Cardiac fibroblast (primary cell): ENCODE measurements at regions not wholly inside any gene's neighbourhood (a gene's known extent, or its start where the extent isn't known, plus 50 kb on each side); places are given as distances from the start of the nearest gene placed in this dataset.

Source experiments
- DNase-seq, 2 donors: peaks; one replicate each; pipeline versions ENCODE4 v3.0.0 to v3.0.0-alpha.2; 2010; ENCODE audit warnings: low read depth in 2 of 2
- H3K4me3 ChIP-seq, 2 donors: replicated peaks in 1 of 2; 1 replicate in 1 of 2; 2 replicates in 1 of 2; pipeline ENCODE4 v1.5.1; 2011; ENCODE audit warnings: low read depth in 2 of 2, low read length in 2 of 2, mild to moderate bottlenecking in 2 of 2, moderate library complexity in 1 of 2
- TF ChIP-seq, protein P1 (sequence below): IDR thresholded peaks from one replicate; pipeline ENCODE4 v1.5.1; 2011; ENCODE audit warnings: low read depth, mild to moderate bottlenecking, low read length, inconsistent platforms

DNA sequence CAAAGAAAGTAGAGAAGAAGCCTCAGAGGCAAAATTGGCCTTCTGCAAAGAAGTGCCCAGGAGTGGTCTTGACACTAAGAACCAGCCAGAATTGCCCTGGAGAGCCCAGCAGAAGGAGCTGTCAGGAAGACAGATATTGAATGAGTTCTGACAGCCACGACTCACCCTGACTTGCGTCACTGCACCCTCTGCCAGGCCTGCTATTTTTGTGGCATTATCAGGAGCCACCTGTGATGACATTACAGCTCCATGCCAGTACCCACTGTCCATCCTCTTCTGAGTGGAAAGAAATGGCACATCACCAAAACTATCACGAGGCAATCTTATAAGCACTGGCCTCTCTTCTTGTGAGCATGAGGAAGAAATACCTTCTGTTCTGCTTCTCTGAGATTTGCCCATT, 67.7 kb downstream of the SMIM20 start:
- TF ChIP-seq, protein P1, sequence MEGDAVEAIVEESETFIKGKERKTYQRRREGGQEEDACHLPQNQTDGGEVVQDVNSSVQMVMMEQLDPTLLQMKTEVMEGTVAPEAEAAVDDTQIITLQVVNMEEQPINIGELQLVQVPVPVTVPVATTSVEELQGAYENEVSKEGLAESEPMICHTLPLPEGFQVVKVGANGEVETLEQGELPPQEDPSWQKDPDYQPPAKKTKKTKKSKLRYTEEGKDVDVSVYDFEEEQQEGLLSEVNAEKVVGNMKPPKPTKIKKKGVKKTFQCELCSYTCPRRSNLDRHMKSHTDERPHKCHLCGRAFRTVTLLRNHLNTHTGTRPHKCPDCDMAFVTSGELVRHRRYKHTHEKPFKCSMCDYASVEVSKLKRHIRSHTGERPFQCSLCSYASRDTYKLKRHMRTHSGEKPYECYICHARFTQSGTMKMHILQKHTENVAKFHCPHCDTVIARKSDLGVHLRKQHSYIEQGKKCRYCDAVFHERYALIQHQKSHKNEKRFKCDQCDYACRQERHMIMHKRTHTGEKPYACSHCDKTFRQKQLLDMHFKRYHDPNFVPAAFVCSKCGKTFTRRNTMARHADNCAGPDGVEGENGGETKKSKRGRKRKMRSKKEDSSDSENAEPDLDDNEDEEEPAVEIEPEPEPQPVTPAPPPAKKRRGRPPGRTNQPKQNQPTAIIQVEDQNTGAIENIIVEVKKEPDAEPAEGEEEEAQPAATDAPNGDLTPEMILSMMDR: no peak
- no peak overlapping the region for H3K4me3 ChIP-seq
- DNase-seq: no peak

DNA sequence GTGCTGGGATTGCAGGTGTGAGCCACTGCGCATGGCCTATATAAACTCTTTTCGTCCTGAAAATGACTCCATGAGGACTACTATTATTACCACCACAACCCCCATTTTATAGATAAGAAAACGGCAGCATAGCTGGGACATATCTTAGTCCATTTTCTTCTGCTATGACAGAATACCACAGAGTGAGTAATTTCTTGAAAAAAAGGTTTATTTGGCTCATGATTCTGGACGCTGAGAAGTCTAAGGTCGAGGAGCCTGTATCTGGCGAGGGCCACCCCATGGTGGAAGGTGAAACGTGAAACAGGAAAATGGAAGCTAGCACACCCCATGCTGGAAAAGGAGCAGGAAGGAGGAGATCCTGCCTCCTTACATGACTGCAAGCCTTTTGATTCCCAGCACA, 68.9 kb downstream of the SMIM20 start:
- DNase-seq: peak in 1 of 2 donors; percentile 22
- no peak overlapping the region for H3K4me3 ChIP-seq
- TF ChIP-seq, protein P1: no peak

DNA sequence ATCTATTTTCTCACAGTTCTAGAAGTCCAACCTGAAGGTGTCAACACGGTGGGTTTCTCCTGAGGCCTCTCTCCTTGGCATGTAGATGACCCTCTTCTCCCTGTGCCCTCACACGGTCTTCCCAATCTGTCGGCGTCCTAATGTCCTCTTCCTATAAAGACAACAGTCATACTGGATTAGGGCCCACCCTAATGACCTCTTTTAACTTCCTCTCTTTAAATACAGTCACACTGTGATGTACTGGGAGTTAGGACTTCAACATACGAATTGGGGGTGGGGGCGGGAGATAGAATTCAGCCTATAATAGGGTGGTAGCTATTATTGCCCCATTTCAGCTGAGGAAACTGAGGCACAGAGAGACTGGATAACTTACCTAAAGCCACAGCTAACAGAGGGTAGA, 70.2 kb downstream of the SMIM20 start:
- H3K4me3 ChIP-seq: no peak overlapping the region
- TF ChIP-seq, protein P1: no peak
- no peak for DNase-seq

DNA sequence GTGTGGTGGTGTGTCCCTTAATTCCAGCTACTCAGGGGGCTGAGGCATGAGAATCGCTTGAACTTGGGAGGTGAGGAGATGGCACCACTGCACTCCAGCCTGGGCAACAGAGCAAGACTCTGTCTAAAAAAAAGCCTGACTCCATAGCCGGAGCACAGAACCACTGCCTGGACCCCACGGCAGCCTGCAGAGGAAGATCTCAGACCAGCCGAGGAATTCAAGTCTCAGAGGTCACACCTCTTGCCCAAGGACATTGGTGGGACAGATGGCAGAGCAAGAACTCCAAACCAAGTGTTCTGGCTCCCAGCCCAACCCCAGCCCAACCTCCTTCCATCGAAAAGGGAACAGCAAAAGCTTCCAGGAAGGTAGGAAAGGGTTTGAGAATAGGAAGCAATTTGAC, 70.8 kb downstream of the SMIM20 start:
- TF ChIP-seq, protein P1: no peak
- no peak overlapping the region for H3K4me3 ChIP-seq
- DNase-seq: no peak

DNA sequence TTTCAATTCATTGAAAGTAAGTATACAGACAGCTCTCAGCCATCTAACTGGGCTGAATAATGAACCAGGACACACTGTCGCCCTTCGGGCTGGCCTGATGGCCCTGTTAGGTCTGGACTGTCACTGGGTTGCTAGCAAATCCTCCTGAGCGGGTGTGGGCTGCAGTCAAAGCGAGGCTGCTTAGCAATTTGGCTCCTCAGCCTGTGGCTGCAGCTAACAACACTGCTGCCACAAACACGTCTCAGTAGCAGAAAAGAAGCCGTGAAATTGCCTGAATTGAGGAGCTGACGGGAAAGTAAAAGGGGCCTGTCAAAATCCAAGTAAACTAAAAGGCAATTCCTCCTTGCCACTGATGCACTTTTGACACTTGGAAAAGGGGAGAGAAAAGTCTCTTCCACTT, 72.8 kb downstream of the SMIM20 start:
- no peak for DNase-seq
- TF ChIP-seq, protein P1: no peak

DNA sequence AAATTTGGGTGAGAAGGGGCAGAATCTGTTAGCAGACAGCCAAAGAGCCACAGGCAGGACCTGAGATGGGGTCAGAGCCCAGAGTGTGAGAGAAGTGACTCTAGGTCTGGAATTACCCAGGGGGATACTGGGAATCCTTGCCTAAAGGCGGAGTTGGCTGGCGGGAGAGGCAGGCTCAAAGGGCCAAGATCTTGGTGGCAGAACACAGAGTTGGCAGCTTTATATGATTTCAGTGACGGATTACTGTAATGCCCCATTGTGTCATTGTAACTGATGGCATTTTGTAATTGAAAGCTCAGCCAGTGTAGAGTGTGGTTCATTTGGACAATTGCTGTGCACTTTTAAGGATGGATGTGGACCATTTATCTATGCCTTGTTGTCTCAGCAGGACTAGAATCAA, 77.3 kb downstream of the SMIM20 start:
- H3K4me3 ChIP-seq: no peak overlapping the region
- no peak for DNase-seq
- TF ChIP-seq, protein P1: no peak

More for the DNA sequence above, 72.8 kb downstream of the SMIM20 start:
- H3K4me3 ChIP-seq: no peak overlapping the region
